ENCODE measurements at regions not wholly inside any gene's neighbourhood (a gene's known extent, or its start where the extent isn't known, plus 50 kb on each side); places are given as distances from the start of the nearest gene placed in this dataset.

- TF ChIP-seq REST (IDR thresholded peaks at IDR 0.05; ENCODE audit: borderline replicate concordance in 1 of 2, low read depth in 1 of 2, low read length in 2 of 2) (no peak), POGK (CRISPR knock-in tag; conservative IDR thresholded peaks at IDR 0.05) (no peak), DZIP1 (CRISPR knock-in tag; IDR thresholded peaks at IDR 0.05) (no peak), PHF8 (CRISPR knock-in tag; IDR thresholded peaks at IDR 0.05) (no peak), ZNF883 (CRISPR knock-in tag; IDR thresholded peaks at IDR 0.05; ENCODE audit: not compliant biosample characterization) (no peak), ZNF124 (CRISPR knock-in tag; IDR thresholded peaks at IDR 0.05) (no peak), ZNF781 (CRISPR knock-in tag; IDR thresholded peaks at IDR 0.05; ENCODE audit: borderline replicate concordance, not compliant biosample characterization) (no peak), RXRA (CRISPR knock-in tag; IDR thresholded peaks at IDR 0.05) (no peak), TEAD3 (CRISPR knock-in tag; optimal IDR thresholded peaks at IDR 0.05; ENCODE audit: borderline replicate concordance) (no peak)
- TF ChIP-seq, protein P1, sequence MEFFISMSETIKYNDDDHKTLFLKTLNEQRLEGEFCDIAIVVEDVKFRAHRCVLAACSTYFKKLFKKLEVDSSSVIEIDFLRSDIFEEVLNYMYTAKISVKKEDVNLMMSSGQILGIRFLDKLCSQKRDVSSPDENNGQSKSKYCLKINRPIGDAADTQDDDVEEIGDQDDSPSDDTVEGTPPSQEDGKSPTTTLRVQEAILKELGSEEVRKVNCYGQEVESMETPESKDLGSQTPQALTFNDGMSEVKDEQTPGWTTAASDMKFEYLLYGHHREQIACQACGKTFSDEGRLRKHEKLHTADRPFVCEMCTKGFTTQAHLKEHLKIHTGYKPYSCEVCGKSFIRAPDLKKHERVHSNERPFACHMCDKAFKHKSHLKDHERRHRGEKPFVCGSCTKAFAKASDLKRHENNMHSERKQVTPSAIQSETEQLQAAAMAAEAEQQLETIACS (CRISPR knock-in tag; IDR thresholded peaks at IDR 0.05): no peak
Observed at GRCh38 chr5:56552612-56553268, 262.6 kb upstream of the MAP3K1 start (continued).

Measured in HepG2 (cell line).